ENCODE measurements at regions not wholly inside any gene's neighbourhood (a gene's known extent, or its start where the extent isn't known, plus 50 kb on each side); places are given as distances from the start of the nearest gene placed in this dataset.

GRCh38 chrX:7789200-7789599 lies 53.8 kb upstream of the VCX start:
- DNase-seq, result no peak

- no peak for DNase-seq
These were observed 54.6 kb upstream of the VCX start for GRCh38 chrX:7788334-7788733.

GRCh38 chrX:7787714-7788113 lies 55.3 kb upstream of the VCX start:
- DNase-seq, result no peak

GRCh38 chrX:7784580-7784979 lies 58.4 kb upstream of the VCX start:
- no peak for DNase-seq

DNA sequence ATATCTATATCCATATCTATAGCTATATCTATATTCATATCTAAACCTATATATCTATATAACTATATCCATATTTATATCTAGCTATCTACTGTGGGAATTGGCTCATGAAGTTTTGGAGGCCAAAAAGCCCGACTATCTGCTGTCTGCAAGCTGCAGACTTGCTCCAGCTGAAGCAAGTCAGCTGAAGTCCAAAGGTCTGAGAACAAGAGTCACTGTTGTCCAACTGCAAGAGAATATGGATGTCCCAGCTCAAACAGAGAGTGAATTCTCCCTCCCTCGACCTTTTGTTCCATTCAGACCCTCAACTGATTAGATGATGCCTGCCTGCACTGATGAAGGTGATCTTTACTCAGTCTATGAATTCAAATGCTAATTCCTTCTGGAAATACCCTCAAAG lies 63.3 kb upstream of the VCX start:
- DNase-seq, result no peak

DNA sequence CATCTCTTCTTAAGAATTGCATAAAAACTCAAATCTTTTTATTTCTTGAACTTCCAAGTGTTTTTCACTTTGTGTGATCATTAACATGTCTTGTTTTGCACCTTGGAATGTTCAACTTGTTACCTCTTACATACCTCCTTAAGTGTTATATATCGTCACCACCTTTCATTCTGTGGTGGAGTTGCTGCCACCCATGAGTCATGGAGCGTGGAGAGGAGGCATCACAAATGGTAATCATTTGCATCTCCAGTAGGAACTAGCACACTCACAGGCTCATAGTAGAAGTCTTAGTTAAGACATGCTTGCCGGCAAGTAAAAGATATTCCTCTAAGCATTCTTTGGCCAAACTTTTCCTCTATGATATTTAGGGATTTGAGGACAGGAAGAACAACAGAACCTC lies 67.0 kb upstream of the VCX start:
- DNase-seq, result no peak

DNA sequence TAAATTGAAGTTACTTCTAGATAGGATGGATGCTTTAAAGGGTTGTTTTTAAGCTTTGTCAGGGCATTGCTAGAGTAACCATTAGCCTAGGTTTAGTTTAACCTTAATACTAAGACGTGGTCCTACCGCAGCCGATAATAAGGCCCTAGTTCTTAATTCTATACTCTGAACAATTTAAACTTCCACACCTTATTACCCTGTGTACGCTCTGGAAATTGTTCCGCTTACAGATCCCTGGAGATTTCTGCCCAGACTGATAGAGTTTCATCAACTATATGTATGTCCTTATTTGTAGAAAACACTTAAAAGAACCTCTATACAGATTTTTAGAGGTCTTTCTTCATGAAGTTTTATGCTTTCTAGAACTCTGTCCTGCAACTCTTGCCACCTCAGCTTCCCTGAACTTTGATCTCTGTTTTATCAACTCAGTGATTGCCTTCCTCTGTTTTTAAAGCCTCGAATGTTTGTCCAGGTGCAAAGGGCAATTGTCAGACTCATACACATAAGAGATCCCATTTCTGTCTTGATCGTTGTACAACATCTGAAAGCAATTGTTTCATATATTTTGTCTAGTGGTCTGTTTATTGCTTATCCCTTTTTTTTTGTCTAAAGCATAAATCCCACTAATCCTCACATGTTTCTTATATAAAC lies 71.1 kb upstream of the VCX start:
- no peak for DNase-seq

DNA sequence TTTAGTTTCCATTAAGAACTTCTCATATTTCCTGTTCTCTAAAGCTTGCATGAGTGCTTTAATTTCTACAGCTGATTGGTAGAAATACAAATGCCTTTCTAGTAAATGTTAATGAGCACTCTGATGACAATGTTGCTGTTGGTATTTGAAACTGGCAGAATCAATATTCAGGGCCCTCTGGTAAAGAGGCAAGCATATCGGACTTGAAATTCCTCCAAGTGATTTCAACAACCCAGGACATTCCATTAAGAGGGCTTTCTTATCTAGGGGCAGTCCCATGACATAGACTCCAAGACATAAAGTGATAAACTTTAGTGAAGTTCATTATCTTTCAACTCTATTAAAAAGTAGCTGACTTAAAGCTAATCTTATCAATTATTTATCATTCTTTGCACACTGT lies 83.1 kb upstream of the VCX start:
- no peak for DNase-seq

GRCh38 chrX:7746856-7747255 lies 96.1 kb upstream of the VCX start:
- DNase-seq, result no peak

DNA sequence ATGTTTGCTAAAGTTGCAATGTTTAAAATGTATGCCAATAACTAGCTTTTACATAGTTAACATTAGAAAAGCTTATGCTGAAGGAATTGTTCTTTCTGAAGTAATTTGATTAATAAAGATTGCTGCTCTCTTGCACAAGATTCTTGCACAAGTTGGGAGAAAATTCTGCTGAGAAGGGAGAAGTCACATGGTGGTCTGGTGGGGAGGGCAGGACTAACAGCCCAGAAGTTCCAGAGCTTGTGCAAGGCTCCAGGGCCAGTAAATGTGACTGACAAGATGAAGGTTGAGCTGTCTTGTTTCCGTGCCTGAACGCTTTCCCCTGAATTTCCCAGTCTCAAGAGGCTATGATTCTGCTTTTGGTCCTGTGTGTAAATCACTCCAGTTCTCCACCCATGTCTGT lies 112.9 kb upstream of the VCX start:
- no peak for DNase-seq

GRCh38 chrX:7720519-7720918 lies 122.5 kb upstream of the VCX start:
- no peak for DNase-seq

GRCh38 chrX:7714351-7714750 lies 128.6 kb upstream of the VCX start:
- no peak for DNase-seq

- no peak for DNase-seq
These were observed 131.8 kb upstream of the VCX start for GRCh38 chrX:7711167-7711566.

DNA sequence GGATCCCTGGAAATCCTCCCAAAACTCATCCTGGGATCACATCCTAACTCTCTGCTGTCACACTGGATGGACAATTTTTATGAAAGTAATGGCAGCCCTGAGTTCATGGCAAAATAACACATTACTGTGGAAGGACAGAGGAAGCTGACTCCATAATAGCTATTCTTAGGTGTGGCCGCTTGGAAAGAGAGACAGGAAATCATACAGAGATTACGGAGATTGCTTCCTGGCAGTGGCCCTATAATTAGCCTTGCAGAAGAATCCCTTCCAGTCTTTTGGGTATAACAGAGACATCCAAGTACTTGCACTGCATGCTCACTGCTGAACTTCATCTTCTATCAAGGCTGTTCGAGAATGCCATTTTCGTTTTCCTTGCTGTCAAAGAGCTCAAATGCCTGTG lies 133.1 kb upstream of the VCX start:
- DNase-seq, result no peak

DNA sequence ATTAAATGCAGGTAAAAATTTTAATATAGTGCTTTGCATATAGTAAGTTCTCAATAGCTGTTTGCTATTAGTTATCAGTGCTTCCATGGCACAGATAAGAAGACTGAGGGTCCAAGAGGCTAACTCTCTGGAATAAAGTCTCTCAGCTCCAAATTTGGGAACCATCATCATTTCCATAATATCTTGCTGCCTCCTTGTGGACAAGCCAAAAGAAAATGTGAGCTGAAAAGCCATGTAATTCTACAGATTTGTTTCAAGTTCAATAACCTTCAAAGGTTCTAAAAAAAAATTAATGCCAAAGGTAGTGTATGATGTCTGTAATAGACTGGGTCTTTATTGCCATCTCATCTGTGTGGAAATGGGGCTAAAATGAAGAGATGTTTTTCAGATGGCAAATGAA lies 136.9 kb upstream of the VCX start:
- DNase-seq, result no peak

GRCh38 chrX:7704205-7704604 lies 138.8 kb upstream of the VCX start:
- DNase-seq, result no peak

DNA sequence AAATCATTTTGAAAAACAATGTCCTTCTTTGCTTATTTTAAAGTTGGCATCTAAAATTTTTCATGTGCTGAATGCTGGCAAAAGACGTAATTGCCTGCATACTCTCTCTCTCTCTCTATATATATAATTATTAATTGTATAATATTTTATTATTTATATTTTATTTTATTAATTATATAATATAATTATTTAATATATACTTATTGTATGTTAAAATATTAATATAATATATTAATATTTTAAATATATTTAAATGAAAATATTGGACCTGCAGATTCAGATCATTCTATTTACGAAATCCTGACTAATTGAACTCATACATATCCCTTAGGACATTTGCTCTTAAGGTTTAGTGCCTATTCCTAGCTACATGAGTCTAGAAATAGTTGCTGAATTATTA lies 144.7 kb upstream of the VCX start:
- no peak for DNase-seq

DNA sequence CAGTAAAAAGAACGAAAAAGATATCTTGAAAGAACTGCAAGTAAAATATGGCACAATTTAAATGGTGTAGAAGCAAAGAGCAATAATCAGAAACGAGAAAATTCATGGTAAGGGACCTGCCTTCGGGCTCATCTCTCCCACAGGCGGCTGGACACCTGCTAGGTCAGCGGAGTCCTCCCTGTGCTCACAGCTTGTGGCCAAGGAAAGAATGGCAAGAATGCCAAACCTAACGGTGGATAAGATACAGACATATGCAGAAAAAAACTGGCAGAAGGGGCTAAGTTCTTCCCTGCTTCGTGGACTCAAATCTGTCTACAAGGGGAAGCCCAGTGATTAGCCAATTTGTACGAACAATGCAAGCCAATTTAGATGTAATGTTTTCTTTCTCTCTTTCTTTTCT lies 152.1 kb upstream of the VCX start:
- DNase-seq, result no peak

DNA sequence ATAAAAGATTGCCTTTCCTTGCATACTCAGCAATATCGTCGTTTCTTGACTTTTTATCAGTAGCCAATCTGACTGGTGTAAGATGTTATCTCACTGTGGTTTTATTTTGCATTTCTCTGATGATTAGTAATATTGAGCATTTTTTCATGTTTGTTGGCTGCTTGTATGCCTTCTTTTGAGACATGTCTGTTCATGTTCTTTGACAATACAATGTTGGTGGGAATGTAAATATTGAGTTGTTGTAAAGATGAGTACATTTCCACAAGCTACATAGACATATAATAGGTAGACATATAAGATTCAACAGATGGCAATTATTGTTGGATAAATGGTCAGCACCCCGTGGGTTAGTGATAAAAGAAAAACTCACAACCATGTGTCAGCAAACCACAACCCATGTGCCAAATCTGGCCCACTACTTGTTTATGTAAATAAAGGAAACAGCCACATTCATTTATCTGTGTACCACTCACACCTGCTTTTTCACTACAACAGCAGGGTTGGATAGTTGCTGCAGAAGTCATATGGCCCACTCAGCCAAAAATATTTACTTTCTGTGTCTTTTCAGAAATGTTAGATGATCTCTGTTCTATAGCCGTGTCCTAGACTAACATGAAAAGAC lies 153.1 kb upstream of the VCX start:
- no peak for DNase-seq

GRCh38 chrX:7680181-7680580 lies 162.8 kb upstream of the VCX start:
- DNase-seq, result no peak

- no peak for DNase-seq
These were observed 188.7 kb upstream of the VCX start for GRCh38 chrX:7654316-7654715.

DNA sequence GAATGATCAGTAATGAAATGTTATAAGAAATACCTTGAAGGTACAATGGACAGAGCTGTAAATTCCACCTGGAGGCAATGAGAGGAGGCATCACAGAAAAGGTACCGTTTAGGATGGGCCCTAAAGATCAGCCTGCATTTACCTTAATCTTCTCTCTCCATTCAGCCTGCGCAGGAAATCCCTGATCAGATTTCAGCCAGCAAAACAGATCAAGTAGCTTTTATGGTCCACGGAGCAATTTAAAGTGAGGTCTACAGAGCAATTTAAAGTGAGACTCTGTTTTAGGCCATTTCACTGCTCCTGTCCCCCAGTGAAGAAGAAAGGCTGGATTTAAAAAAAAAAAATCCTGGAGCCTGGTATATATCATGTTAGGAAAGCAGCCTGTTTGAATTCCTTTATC lies 195.1 kb upstream of the VCX start:
- no peak for DNase-seq

DNA sequence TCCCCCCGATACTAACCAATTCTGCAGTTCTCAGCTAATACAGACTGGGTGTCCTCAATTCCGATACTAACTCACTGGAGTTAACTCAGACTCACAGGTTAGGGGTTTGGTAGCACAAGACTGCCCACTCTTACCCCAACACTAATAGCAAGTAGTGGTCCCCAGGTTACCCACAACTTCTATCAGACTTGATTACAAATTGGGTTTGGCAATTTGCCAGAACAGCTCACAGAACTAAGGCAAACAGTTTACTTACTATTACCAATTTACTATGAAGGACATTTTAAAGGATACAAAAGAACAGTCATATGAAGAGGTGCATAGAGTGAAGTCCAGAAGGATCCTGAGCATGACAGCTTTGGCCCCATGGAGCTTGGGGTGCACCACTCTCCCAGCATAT lies 201.8 kb upstream of the VCX start:
- no peak for DNase-seq

DNA sequence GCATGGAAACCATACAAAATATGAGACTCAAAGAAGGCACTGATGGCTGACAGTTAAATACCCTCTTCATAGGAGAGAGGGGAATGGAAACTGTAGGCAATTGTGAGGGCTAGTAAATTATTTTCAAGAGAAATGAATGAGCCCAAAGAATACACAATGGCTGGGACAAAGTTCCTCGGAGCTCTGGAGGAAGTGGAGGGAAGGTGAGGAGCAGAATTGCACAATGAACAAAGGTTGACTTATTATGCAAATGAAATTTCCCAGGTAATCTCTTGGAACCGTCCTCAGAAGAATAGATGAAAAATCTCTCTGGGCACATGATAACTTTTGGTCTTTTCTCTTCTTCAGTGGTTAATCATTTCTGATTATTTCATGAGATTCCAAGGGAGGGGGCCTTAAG lies 202.6 kb upstream of the VCX start:
- DNase-seq, result no peak

GRCh38 chrX:7638078-7638710 lies 204.8 kb upstream of the VCX start:
- DNase-seq, result no peak
